ENCODE measurements at regions not wholly inside any gene's neighbourhood (a gene's known extent, or its start where the extent isn't known, plus 50 kb on each side); places are given as distances from the start of the nearest gene placed in this dataset.
"Not testable (repeated sequence)": the region's sequence is repeated elsewhere in the genome, so short reads cannot be mapped to it uniquely, and the experiment has no call there.

DNA sequence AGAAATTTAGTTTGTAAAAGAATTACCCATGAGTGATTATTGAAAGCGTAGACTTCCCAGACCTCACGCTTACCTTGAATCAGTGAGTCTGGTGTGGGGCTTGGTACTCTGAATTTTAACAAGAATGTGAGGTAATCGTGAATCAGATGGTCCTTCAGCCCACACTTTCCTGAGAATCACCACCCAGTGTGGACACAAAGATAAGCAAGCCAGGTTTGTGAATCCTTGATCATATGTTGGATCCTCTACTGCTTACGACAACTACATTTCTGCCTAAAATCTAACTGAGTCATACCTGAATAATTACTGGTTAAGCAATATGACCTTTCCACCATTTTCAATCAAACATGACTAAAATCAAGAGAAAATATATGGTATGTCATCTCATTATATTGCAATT is 589.3 kb downstream of the TFAP2A start:
- intact Hi-C loops (cut with DNase I): no loop called here
- TF ChIP-seq, protein P1, sequence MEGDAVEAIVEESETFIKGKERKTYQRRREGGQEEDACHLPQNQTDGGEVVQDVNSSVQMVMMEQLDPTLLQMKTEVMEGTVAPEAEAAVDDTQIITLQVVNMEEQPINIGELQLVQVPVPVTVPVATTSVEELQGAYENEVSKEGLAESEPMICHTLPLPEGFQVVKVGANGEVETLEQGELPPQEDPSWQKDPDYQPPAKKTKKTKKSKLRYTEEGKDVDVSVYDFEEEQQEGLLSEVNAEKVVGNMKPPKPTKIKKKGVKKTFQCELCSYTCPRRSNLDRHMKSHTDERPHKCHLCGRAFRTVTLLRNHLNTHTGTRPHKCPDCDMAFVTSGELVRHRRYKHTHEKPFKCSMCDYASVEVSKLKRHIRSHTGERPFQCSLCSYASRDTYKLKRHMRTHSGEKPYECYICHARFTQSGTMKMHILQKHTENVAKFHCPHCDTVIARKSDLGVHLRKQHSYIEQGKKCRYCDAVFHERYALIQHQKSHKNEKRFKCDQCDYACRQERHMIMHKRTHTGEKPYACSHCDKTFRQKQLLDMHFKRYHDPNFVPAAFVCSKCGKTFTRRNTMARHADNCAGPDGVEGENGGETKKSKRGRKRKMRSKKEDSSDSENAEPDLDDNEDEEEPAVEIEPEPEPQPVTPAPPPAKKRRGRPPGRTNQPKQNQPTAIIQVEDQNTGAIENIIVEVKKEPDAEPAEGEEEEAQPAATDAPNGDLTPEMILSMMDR (IDR thresholded peaks at IDR 0.05): no peak
- H3K27me3 ChIP-seq: no peaks in the 10 kb centered on the region

GRCh38 chr6:9810727-9811126 is 604.1 kb downstream of the TFAP2A start:
- H3K27me3 ChIP-seq; H3K4me3 ChIP-seq; DNase-seq (ENCODE audit: low spot score in 2 of 2); H3K9me3 ChIP-seq; H3K4me1 ChIP-seq; H3K27ac ChIP-seq; H3K36me3 ChIP-seq; intact Hi-C loops (cut with DNase I): not testable (repeated sequence)

More for the DNA sequence above, 589.3 kb downstream of the TFAP2A start:
- Histone ChIP-seq H3K36me3 (no peaks in the 10 kb centered on the region), H3K27ac (no peak overlapping the region), H3K4me1 (no peaks in the 10 kb centered on the region), H3K9me3 (no peaks in the 10 kb centered on the region), H3K4me3 (no peak overlapping the region)
- DNase-seq (ENCODE audit: low spot score in 2 of 2): no peak

- no peak for DNase-seq (ENCODE audit: low spot score in 2 of 2)
- intact Hi-C loops (cut with DNase I): no loop called here
These were observed 604.6 kb downstream of the TFAP2A start for GRCh38 chr6:9810286-9810685.

GRCh38 chr6:9806195-9806594 is 608.7 kb downstream of the TFAP2A start:
- no peak for DNase-seq (ENCODE audit: low spot score in 2 of 2)
- TF ChIP-seq, protein P1 (IDR thresholded peaks at IDR 0.05): no peak
- H3K9me3 ChIP-seq: no peaks in the 10 kb centered on the region
- H3K4me1 ChIP-seq: no peaks in the 10 kb centered on the region
- no peak overlapping the region for H3K27ac ChIP-seq
- no peak overlapping the region for H3K4me3 ChIP-seq
- H3K36me3 ChIP-seq: no peaks in the 10 kb centered on the region
- intact Hi-C loops (cut with DNase I): no loop called here
- no peaks in the 10 kb centered on the region for H3K27me3 ChIP-seq

More at GRCh38 chr6:9810286-9810685, 604.6 kb downstream of the TFAP2A start:
- Histone ChIP-seq H3K27ac (no peak overlapping the region), H3K36me3 (no peaks in the 10 kb centered on the region), H3K9me3 (no peaks in the 10 kb centered on the region), H3K4me3 (no peak overlapping the region), H3K27me3 (no peaks in the 10 kb centered on the region), H3K4me1 (no peaks in the 10 kb centered on the region)
- TF ChIP-seq, protein P1 (IDR thresholded peaks at IDR 0.05): no peak

DNA sequence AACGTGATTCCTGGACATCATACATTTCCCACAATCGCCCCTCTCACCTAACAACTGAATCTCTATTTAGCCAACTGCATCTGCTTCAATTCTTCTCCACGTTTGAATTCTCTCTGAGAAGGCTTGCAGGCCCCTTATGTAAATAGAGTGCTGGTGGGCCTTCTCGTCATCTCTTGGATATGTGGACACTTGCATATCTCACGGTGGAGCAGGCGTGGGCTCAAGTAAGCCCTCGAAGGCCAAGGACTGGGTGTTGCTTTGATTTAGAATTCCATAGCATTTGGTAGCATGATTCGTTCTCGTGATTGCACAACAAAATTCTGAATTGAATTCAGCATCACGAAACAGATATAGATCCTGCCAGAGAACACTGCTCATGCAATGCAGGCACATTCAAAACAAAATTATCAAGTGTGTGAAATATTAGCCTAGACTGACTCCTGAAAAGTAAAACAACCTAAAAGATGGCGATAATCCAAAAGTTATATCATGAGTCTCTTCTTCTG is 613.6 kb downstream of the TFAP2A start:
- H3K4me3 ChIP-seq: no peak overlapping the region
- TF ChIP-seq, protein P1 (IDR thresholded peaks at IDR 0.05): no peak
- no peaks in the 10 kb centered on the region for H3K9me3 ChIP-seq
- no peaks in the 10 kb centered on the region for H3K36me3 ChIP-seq
- no peak overlapping the region for H3K27ac ChIP-seq
- H3K4me1 ChIP-seq: no peaks in the 10 kb centered on the region
- intact Hi-C loops (cut with DNase I): no loop called here
- no peak for DNase-seq (ENCODE audit: low spot score in 2 of 2)
- H3K27me3 ChIP-seq: no peaks in the 10 kb centered on the region

- DNase-seq (ENCODE audit: low spot score in 2 of 2): no peak
- Histone ChIP-seq H3K9me3 (no peaks in the 10 kb centered on the region), H3K4me1 (no peaks in the 10 kb centered on the region), H3K27ac (no peak overlapping the region), H3K36me3 (no peaks in the 10 kb centered on the region), H3K4me3 (no peak overlapping the region), H3K27me3 (no peaks in the 10 kb centered on the region)
- TF ChIP-seq, protein P1 (IDR thresholded peaks at IDR 0.05): no peak
- intact Hi-C loops (cut with DNase I): no loop called here
These were observed 615.3 kb downstream of the TFAP2A start for GRCh38 chr6:9799582-9799981.

All from ascending aorta (tissue), 2 donors.